Breast epithelium (tissue), 3 donors: ENCODE measurements at regions not wholly inside any gene's neighbourhood (a gene's known extent, or its start where the extent isn't known, plus 50 kb on each side); places are given as distances from the start of the nearest gene placed in this dataset.

ENCODE experiments used
- POLR2A ChIP-seq: fragments of 450-650 bp; IDR thresholded peaks from one replicate; pipeline ENCODE4 v1.6.1; 2016; ENCODE audit warnings: antibody characterized with exemption, mild to moderate bottlenecking, moderate library complexity
- POLR2AphosphoS5 ChIP-seq, 3 donors: sonication (generic); formaldehyde crosslinking; IDR thresholded peaks; one replicate each; pipeline ENCODE4 v1.6.1; 2017; ENCODE audit warnings: antibody characterized with exemption in 3 of 3
- TF ChIP-seq, protein P1 (sequence below), 3 donors: fragments of 450-650 bp; IDR thresholded peaks; one replicate each; pipeline ENCODE4 v1.5.1; 2016 to 2017; ENCODE audit warnings: antibody characterized with exemption in 3 of 3, mild to moderate bottlenecking in 3 of 3, moderate library complexity in 3 of 3

GRCh38 chr4:181959121-181959520, 284.1 kb upstream of the TENM3 start:
- TF ChIP-seq POLR2A, result no peak
- TF ChIP-seq, protein P1, sequence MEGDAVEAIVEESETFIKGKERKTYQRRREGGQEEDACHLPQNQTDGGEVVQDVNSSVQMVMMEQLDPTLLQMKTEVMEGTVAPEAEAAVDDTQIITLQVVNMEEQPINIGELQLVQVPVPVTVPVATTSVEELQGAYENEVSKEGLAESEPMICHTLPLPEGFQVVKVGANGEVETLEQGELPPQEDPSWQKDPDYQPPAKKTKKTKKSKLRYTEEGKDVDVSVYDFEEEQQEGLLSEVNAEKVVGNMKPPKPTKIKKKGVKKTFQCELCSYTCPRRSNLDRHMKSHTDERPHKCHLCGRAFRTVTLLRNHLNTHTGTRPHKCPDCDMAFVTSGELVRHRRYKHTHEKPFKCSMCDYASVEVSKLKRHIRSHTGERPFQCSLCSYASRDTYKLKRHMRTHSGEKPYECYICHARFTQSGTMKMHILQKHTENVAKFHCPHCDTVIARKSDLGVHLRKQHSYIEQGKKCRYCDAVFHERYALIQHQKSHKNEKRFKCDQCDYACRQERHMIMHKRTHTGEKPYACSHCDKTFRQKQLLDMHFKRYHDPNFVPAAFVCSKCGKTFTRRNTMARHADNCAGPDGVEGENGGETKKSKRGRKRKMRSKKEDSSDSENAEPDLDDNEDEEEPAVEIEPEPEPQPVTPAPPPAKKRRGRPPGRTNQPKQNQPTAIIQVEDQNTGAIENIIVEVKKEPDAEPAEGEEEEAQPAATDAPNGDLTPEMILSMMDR (IDR thresholded peaks at IDR 0.05), result no peak
- no peak for TF ChIP-seq POLR2AphosphoS5 (IDR thresholded peaks at IDR 0.05)
